A673 (cell line): ENCODE measurements at regions not wholly inside any gene's neighbourhood (a gene's known extent, or its start where the extent isn't known, plus 50 kb on each side); places are given as distances from the start of the nearest gene placed in this dataset.

ENCODE experiments used
- EZH2 ChIP-seq: fragments of 200-600 bp; sonication (generic); IDR thresholded peaks from 2 replicates; pipeline ENCODE4 v1.6.1; 2017; ENCODE audit warnings: borderline replicate concordance, low read depth, mild to moderate bottlenecking, mixed read lengths, antibody characterized with exemption, low read length; ENCODE audit not compliant: poor library complexity, severe bottlenecking
- TF ChIP-seq, protein P1 (sequence below): fragments of 300-800, 200-600 bp; sonication (generic); conservative IDR thresholded peaks from 2 replicates; pipeline ENCODE4 v1.5.1; 2017; ENCODE audit warnings: low read depth, mild to moderate bottlenecking, antibody characterized with exemption, low read length, moderate library complexity, mixed read lengths

DNA sequence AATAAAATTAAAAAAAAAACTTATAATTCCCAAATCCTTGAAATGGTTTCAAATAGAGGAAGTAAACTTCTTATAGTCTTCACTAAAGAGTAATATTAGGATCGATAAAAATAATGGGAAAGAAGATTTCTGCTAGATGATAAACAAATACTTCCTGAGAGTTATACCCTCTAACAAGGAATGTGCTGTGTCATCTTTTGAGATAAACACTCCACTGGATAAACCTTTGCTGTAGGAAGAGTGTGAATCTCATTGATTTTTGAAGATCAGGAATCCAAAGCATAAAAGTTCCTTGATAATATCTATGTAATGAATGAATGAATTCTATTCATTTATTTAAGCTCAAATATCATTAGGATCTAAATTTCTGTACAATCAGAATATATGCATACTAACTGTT, 161.0 kb upstream of the GBE1 start:
- TF ChIP-seq, protein P1, sequence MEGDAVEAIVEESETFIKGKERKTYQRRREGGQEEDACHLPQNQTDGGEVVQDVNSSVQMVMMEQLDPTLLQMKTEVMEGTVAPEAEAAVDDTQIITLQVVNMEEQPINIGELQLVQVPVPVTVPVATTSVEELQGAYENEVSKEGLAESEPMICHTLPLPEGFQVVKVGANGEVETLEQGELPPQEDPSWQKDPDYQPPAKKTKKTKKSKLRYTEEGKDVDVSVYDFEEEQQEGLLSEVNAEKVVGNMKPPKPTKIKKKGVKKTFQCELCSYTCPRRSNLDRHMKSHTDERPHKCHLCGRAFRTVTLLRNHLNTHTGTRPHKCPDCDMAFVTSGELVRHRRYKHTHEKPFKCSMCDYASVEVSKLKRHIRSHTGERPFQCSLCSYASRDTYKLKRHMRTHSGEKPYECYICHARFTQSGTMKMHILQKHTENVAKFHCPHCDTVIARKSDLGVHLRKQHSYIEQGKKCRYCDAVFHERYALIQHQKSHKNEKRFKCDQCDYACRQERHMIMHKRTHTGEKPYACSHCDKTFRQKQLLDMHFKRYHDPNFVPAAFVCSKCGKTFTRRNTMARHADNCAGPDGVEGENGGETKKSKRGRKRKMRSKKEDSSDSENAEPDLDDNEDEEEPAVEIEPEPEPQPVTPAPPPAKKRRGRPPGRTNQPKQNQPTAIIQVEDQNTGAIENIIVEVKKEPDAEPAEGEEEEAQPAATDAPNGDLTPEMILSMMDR, result no peak
- no peak for TF ChIP-seq EZH2
